GM12878 (cell line): ENCODE measurements at regions not wholly inside any gene's neighbourhood (a gene's known extent, or its start where the extent isn't known, plus 50 kb on each side); places are given as distances from the start of the nearest gene placed in this dataset.

Source experiments
- ATAC-seq: fragments of 200-7000 bp; cut with Tn5 transposase; 3 replicates; pipeline ENCODE4 v1.9.1; 2020; ENCODE audit warnings: mild to moderate bottlenecking, moderate library complexity
- BruUV-seq: library from RNA; stranded (reverse); fragments of 400-500 nt; replicated peaks from 2 replicates; lab custom pipeline; 2021; lab: Mats Ljungman, UMichigan
- CTCF ChIA-PET: fragments of 300-600 bp; sonication (Branson Sonifier 250); formaldehyde crosslinking; extraction: SDS; loops from one replicate; lab custom pipeline; 2021; ENCODE audit warnings: inconsistent platforms; lab: Yijun Ruan, JAX
- POLR2A ChIA-PET: fragments of 350-600 bp; formaldehyde crosslinking; extraction: SDS; loops from one replicate; lab custom pipeline; 2021; ENCODE audit warnings: inconsistent platforms; lab: Charles Lee
- RAD21 ChIA-PET: fragments of 300-600 bp; sonication (Branson Sonifier 250); formaldehyde crosslinking; loops from one replicate; lab custom pipeline; 2023; ENCODE audit warnings: antibody characterized with exemption; ENCODE audit not compliant: unreplicated experiment; lab: Charles Lee
- SMC1A ChIA-PET: fragments of 300-600 bp; sonication (Branson Sonifier 250); formaldehyde crosslinking; loops from one replicate; lab custom pipeline; 2023; ENCODE audit not compliant: unreplicated experiment, uncharacterized antibody; lab: Charles Lee
- DNase-seq: peaks from one replicate; pipeline ENCODE4 v3.0.0-alpha.2; 2011; ENCODE audit warnings: low read depth, low spot score
- FAIRE-seq: peaks from 3 replicates; lab custom pipeline; 2011; peaks lifted over from hg19 to GRCh38; lab: Jason Lieb, UNC
- H2AFZ ChIP-seq: 2 replicates; pipeline ENCODE4 v1.6.0; 2011; ENCODE audit warnings: low read depth, low read length, control low read depth; ENCODE audit not compliant: control insufficient read depth
- H3K27ac ChIP-seq: 2 replicates; pipeline ENCODE4 v1.5.1; 2011; ENCODE audit warnings: control low read depth; ENCODE audit not compliant: control insufficient read depth, insufficient read depth
- H3K27me3 ChIP-seq, 2 experiments: replicated peaks in 1 of 2; 2 replicates each; pipeline versions ENCODE4 v1.6.0 to v1.6.1; 2011; ENCODE audit warnings: low read length in 1 of 2; ENCODE audit not compliant: control insufficient read depth in 2 of 2, insufficient read depth in 2 of 2
- H3K36me3 ChIP-seq, 2 experiments: 2 replicates each; pipeline ENCODE4 v1.5.1; 2011; ENCODE audit warnings: low read length in 1 of 2; ENCODE audit not compliant: control insufficient read depth in 2 of 2, insufficient read depth in 2 of 2
- H3K4me1 ChIP-seq: 2 replicates; pipeline ENCODE4 v1.6.1; 2011; ENCODE audit warnings: mild to moderate bottlenecking, low read length, moderate library complexity, mixed read lengths; ENCODE audit not compliant: control insufficient read depth, insufficient read depth
- H3K4me2 ChIP-seq: 2 replicates; pipeline ENCODE4 v1.6.0; 2011; ENCODE audit warnings: control low read depth; ENCODE audit not compliant: control insufficient read depth, insufficient read depth
- H3K4me3 ChIP-seq: fragments of 200-600 bp; sonication (generic); 2 replicates; pipeline ENCODE4 v1.5.1; 2016
- H3K79me2 ChIP-seq: 2 replicates; pipeline ENCODE4 v1.6.0; 2011; ENCODE audit warnings: low read length; ENCODE audit not compliant: control insufficient read depth, insufficient read depth
- H3K9ac ChIP-seq: 2 replicates; pipeline ENCODE4 v1.8.0; 2011; ENCODE audit warnings: low read length, control low read depth, mixed read lengths; ENCODE audit not compliant: control insufficient read depth, insufficient read depth
- H3K9me3 ChIP-seq: replicated peaks from 3 replicates; pipeline ENCODE4 v1.5.1; 2011; ENCODE audit warnings: mild to moderate bottlenecking, low read length; ENCODE audit not compliant: control insufficient read depth, insufficient read depth
- H4K20me1 ChIP-seq: 2 replicates; pipeline ENCODE4 v1.6.0; 2011; ENCODE audit not compliant: control insufficient read depth, insufficient read depth
- CBX3 ChIP-seq: fragments of 200-600 bp; sonication (generic); IDR thresholded peaks from 2 replicates; pipeline ENCODE4 v1.6.1; 2016; ENCODE audit warnings: low read depth, borderline replicate concordance
- ESRRA ChIP-seq: IDR thresholded peaks from 2 replicates; pipeline ENCODE4 v1.6.1; 2012; ENCODE audit warnings: mild to moderate bottlenecking, low read length, improper control_type of control experiment
- IKZF2 ChIP-seq, 2 experiments: fragments of 450-650 bp; IDR thresholded peaks; 2 replicates each; pipeline ENCODE4 v1.6.1; 2017; ENCODE audit warnings: mild to moderate bottlenecking in 2 of 2, moderate library complexity in 2 of 2
- MTA3 ChIP-seq: IDR thresholded peaks from 2 replicates; pipeline ENCODE4 v1.6.1; 2012; ENCODE audit warnings: low read length, inconsistent platforms, borderline replicate concordance
- NFIC ChIP-seq: IDR thresholded peaks from 2 replicates; pipeline ENCODE4 v1.6.1; 2012; ENCODE audit warnings: low read depth, mild to moderate bottlenecking, inconsistent platforms, low read length, moderate library complexity
- NFYA ChIP-seq: IDR thresholded peaks from 2 replicates; pipeline ENCODE4 v1.6.1; 2011; ENCODE audit warnings: low read depth, mild to moderate bottlenecking, low read length, improper control_type of control experiment, borderline replicate concordance
- PRDM15 ChIP-seq: fragments of 450-650 bp; formaldehyde crosslinking; IDR thresholded peaks from 2 replicates; pipeline ENCODE4 v1.4.0; 2020; ENCODE audit warnings: mild to moderate bottlenecking, moderate library complexity
- RFX5 ChIP-seq: IDR thresholded peaks from 2 replicates; pipeline ENCODE4 v1.6.1; 2011; ENCODE audit warnings: low read depth, low read length, improper control_type of control experiment
- SMAD5 ChIP-seq: IDR thresholded peaks from 2 replicates; pipeline ENCODE4 v1.6.1; 2016; ENCODE audit warnings: antibody characterized with exemption, low read depth
- SMC3 ChIP-seq: IDR thresholded peaks from 2 replicates; pipeline ENCODE4 v1.6.1; 2011; ENCODE audit warnings: low read length, improper control_type of control experiment, borderline replicate concordance
- STAT3 ChIP-seq: IDR thresholded peaks from 2 replicates; pipeline ENCODE4 v1.6.1; 2011; ENCODE audit warnings: low read depth, low read length, improper control_type of control experiment
- TAF1 ChIP-seq: IDR thresholded peaks from 2 replicates; pipeline ENCODE4 v1.6.1; 2011; ENCODE audit warnings: mild to moderate bottlenecking, low read depth, low read length, borderline replicate concordance
- WGBS: methylation state at CpG from one replicate; pipeline ENCODE4 v1.1.6; 2016; ENCODE audit warnings: low lambda C conversion rate; ENCODE audit not compliant: insufficient replicate concordance, insufficient coverage; ENCODE audit errors: missing lambda C conversion rate; 5-methylcytosine and 5-hydroxymethylcytosine counted together
- in situ Hi-C: fragments of 300-500 bp; cut with MboI; formaldehyde crosslinking; loops from 9 replicates; pipeline ENCODE4 v1.14.3; 2018; ENCODE audit warnings: mixed read lengths
- intact Hi-C: fragments of 100-400 bp; cut with micrococcal nuclease; formaldehyde crosslinking; loops from one replicate; pipeline ENCODE4 v1.14.2; 2022; ENCODE audit not compliant: unreplicated experiment
- TF ChIP-seq, protein P1 (sequence below): fragments of 450-650 bp; IDR thresholded peaks from 2 replicates; pipeline ENCODE4 v1.6.1; 2016; ENCODE audit warnings: mild to moderate bottlenecking, moderate library complexity, borderline replicate concordance
- TF ChIP-seq, protein P2 (sequence below): fragments of 150-350 bp; IDR thresholded peaks from 2 replicates; pipeline ENCODE4 v1.6.1; 2016; ENCODE audit warnings: low read depth, low read length

DNA sequence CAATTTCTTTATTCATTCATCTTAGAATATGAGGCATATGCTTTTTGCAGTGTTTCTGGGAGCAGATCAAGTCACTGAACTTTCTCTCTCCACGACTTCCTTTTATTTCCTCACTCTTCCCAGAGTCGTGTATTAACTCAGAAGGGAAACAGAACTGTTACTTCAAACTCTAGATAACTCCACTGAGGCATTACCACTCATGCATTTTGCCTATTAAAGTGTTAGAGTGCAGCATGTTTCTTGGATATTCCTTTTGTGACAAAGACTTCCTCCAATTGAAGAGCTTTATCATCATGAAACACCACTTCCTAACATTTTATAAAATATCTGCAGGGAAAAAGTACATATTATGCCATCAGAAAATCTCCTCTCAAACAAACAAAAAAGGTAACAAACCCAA lies 797.4 kb upstream of the COBL start:
- Histone ChIP-seq H2AFZ (no peak overlapping the region), H3K4me2 (no peak overlapping the region), H3K27me3 (no peaks in the 10 kb centered on the region), H3K36me3 (no peaks in the 10 kb centered on the region), H3K4me1 (no peaks in the 10 kb centered on the region), H3K27ac (no peak overlapping the region), H3K9me3 (no peaks in the 10 kb centered on the region), H3K4me3 (no peak overlapping the region), H3K79me2 (no peaks in the 10 kb centered on the region), H3K9ac (no peak overlapping the region), H4K20me1 (no peaks in the 10 kb centered on the region)
- in situ Hi-C loops: no loop called here
- BruUV-seq: no TSS peak
- ChIA-PET POLR2A (no interaction called here), RAD21 (no interaction called here), SMC1A (no interaction called here), CTCF (no interaction called here)
- DNase-seq: no peak
- no peak for FAIRE-seq
- WGBS: 3% methylated on average over 2 of the region's 2 CpGs
- TF ChIP-seq, protein P1, sequence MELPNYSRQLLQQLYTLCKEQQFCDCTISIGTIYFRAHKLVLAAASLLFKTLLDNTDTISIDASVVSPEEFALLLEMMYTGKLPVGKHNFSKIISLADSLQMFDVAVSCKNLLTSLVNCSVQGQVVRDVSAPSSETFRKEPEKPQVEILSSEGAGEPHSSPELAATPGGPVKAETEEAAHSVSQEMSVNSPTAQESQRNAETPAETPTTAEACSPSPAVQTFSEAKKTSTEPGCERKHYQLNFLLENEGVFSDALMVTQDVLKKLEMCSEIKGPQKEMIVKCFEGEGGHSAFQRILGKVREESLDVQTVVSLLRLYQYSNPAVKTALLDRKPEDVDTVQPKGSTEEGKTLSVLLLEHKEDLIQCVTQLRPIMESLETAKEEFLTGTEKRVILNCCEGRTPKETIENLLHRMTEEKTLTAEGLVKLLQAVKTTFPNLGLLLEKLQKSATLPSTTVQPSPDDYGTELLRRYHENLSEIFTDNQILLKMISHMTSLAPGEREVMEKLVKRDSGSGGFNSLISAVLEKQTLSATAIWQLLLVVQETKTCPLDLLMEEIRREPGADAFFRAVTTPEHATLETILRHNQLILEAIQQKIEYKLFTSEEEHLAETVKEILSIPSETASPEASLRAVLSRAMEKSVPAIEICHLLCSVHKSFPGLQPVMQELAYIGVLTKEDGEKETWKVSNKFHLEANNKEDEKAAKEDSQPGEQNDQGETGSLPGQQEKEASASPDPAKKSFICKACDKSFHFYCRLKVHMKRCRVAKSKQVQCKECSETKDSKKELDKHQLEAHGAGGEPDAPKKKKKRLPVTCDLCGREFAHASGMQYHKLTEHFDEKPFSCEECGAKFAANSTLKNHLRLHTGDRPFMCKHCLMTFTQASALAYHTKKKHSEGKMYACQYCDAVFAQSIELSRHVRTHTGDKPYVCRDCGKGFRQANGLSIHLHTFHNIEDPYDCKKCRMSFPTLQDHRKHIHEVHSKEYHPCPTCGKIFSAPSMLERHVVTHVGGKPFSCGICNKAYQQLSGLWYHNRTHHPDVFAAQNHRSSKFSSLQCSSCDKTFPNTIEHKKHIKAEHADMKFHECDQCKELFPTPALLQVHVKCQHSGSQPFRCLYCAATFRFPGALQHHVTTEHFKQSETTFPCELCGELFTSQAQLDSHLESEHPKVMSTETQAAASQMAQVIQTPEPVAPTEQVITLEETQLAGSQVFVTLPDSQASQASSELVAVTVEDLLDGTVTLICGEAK: no peak
- TF ChIP-seq, protein P2, sequence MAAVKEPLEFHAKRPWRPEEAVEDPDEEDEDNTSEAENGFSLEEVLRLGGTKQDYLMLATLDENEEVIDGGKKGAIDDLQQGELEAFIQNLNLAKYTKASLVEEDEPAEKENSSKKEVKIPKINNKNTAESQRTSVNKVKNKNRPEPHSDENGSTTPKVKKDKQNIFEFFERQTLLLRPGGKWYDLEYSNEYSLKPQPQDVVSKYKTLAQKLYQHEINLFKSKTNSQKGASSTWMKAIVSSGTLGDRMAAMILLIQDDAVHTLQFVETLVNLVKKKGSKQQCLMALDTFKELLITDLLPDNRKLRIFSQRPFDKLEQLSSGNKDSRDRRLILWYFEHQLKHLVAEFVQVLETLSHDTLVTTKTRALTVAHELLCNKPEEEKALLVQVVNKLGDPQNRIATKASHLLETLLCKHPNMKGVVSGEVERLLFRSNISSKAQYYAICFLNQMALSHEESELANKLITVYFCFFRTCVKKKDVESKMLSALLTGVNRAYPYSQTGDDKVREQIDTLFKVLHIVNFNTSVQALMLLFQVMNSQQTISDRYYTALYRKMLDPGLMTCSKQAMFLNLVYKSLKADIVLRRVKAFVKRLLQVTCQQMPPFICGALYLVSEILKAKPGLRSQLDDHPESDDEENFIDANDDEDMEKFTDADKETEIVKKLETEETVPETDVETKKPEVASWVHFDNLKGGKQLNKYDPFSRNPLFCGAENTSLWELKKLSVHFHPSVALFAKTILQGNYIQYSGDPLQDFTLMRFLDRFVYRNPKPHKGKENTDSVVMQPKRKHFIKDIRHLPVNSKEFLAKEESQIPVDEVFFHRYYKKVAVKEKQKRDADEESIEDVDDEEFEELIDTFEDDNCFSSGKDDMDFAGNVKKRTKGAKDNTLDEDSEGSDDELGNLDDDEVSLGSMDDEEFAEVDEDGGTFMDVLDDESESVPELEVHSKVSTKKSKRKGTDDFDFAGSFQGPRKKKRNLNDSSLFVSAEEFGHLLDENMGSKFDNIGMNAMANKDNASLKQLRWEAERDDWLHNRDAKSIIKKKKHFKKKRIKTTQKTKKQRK: no peak
- TF ChIP-seq MTA3 (no peak), TAF1 (no peak), PRDM15 (no peak), ESRRA (no peak), RFX5 (no peak), SMAD5 (no peak), STAT3 (no peak), IKZF2 (IDR thresholded peaks at IDR 0.05) (no peak), CBX3 (no peak), SMC3 (no peak), NFIC (no peak), NFYA (no peak)
- intact Hi-C loops: no loop called here
- no peak for ATAC-seq
